BE2C (cell line): ENCODE measurements at regions not wholly inside any gene's neighbourhood (a gene's known extent, or its start where the extent isn't known, plus 50 kb on each side); places are given as distances from the start of the nearest gene placed in this dataset.
"Not testable (repeated sequence)": the region's sequence is repeated elsewhere in the genome, so short reads cannot be mapped to it uniquely, and the experiment has no call there.

ENCODE experiments used
- DNase-seq: peaks from one replicate; pipeline ENCODE4 v3.0.0-alpha.2; 2020
- H3K27me3 ChIP-seq: fragments of 250-450 bp; sonication (Bioruptor Pico); 2 replicates; pipeline ENCODE4 v1.5.1; 2020; ENCODE audit warnings: mild to moderate bottlenecking
- H3K36me3 ChIP-seq: fragments of 250-450 bp; sonication (Bioruptor Pico); 2 replicates; pipeline ENCODE4 v1.5.1; 2020; ENCODE audit warnings: mild to moderate bottlenecking
- H3K4me1 ChIP-seq: fragments of 250-450 bp; sonication (Bioruptor Pico); 2 replicates; pipeline ENCODE4 v1.5.1; 2020
- H3K4me3 ChIP-seq: 2 replicates; pipeline ENCODE4 v1.5.1; 2011; ENCODE audit warnings: low read depth, low read length
- H3K9me3 ChIP-seq: fragments of 250-450 bp; sonication (Bioruptor Pico); 2 replicates; pipeline ENCODE4 v1.5.1; 2020
- TF ChIP-seq, protein P1 (sequence below): IDR thresholded peaks from 2 replicates; pipeline ENCODE4 v1.5.1; 2012; ENCODE audit warnings: mild to moderate bottlenecking, low read depth, low read length

DNA sequence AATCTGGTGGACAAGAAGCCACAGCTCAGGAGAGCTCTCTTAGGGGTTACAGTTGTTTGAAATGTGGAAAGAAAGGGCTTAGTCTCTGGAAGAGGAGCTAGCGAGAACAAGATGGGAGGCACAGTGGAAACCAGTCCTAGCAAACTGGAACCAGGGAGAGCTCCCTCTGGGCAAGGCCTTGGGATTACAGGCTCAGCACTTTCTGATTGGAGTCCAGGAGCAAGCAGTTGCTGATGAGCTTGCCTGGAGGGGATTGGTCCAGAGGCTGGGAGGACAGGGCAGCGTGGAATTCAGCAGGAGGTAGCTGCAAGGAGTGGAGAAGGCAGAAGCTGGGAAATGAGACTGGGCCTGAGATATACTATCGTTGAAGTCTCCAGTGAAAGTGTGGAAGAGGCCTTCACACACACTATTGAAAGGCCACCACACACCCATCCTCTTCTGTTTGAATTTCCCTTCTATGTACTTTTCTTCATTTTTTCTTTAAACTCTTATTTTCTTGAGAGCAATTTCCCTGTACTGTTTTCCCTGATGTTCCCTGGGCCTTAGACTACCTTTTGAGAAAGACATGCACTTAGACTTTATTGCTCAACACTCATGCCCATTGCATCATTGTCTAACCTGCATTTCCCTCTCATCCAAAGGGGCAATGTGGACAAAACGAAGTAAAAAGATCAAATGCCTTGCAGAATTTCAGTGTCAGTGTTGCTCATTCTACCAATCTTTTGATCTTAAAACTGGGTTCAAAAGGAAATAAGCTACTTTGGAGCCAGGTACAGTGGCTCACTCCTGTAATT lies 57.8 kb upstream of the LANCL2 start:
- TF ChIP-seq, protein P1, sequence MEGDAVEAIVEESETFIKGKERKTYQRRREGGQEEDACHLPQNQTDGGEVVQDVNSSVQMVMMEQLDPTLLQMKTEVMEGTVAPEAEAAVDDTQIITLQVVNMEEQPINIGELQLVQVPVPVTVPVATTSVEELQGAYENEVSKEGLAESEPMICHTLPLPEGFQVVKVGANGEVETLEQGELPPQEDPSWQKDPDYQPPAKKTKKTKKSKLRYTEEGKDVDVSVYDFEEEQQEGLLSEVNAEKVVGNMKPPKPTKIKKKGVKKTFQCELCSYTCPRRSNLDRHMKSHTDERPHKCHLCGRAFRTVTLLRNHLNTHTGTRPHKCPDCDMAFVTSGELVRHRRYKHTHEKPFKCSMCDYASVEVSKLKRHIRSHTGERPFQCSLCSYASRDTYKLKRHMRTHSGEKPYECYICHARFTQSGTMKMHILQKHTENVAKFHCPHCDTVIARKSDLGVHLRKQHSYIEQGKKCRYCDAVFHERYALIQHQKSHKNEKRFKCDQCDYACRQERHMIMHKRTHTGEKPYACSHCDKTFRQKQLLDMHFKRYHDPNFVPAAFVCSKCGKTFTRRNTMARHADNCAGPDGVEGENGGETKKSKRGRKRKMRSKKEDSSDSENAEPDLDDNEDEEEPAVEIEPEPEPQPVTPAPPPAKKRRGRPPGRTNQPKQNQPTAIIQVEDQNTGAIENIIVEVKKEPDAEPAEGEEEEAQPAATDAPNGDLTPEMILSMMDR: no peak
- Histone ChIP-seq H3K9me3 (no peaks in the 10 kb centered on the region), H3K4me3 (no peak overlapping the region), H3K27me3 (peaks cover 4% of the 10 kb centered on the region; the same call in 1 of the 2 replicates), H3K36me3 (no peaks in the 10 kb centered on the region), H3K4me1 (no peaks in the 10 kb centered on the region)
- no peak for DNase-seq

DNA sequence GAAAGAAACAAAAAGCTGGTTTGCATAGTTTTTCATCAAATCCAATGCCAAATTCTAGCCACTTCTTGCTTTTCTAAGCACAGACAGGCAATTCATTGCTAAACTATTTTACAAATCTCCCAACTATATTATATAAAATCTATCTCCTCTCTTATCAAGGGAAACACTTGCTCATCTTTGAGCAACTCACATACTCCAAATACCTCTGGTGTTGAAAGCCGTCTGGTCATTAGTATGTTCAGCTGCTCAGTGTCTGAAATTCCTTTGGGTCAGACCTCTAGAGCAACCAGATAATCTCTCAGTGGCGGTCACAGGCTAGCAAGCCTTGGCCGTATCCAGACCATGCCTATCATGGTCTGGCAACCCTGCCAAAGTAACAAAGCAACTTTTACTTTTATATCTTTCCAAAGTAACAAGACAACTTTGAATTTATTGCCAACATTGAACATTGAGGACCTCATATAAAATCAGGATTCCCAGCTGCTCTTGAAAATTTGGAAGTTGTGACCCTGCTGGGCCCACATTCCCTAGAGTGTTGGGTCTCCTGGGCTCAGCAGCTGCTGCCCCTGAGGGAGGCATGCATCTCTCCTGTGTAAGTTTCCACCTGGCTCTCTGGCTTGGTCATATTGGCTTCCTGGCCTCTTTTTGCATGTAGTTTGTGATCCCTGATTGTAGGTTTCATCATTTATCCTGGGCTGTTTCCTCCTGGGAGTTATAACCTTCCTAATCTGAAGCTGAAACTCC lies 56.8 kb upstream of the LANCL2 start:
- DNase-seq: no peak
- Histone ChIP-seq H3K4me1 (no peaks in the 10 kb centered on the region), H3K4me3 (no peak overlapping the region), H3K9me3 (no peaks in the 10 kb centered on the region; the same call in 1 of the 2 replicates), H3K27me3 (no peaks in the 10 kb centered on the region; the same call in 1 of the 2 replicates), H3K36me3 (no peaks in the 10 kb centered on the region)
- TF ChIP-seq, protein P1: no peak

DNA sequence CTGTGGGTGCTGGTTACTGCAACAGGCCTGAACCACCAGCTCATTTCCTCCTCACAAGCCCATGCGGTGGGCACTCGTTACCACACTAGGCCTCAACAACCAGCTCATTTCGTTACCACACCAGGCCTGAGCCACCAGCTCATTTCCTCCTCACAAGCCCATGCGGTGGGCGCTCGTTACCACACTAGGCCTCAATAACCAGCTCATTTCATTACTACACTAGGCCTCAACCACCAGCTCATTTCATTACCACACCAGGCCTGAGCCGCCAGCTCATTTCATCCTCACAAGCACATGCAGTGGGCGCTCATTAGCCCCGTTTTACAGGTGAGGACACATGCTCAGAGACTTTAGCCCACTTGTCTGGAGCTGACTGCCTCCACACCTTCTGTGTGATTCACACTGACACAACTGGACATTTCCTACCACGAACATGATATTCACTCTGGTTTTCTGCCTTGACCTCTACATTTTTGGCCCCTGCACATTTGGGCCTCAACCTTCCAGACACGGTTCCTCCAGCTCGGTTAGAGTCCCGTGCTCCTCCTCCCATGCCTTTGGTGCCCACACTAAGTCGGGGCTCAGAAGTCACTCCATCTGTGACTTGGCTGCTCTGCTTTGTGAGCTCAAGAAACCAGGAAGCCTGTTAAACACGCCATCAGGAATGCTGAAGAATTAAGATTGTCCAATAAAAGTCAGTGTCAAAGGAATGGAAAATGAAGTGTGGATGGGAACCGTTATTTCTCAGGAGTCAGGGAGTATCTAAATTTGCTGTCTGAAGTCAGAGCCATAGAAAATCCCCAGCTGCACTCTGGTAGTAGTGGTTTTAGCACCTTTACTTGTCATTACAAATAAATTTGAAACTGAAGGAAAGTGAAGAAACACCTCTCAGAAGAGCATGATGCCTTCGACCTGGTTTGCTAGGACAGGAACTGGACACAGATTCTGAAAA lies 55.8 kb upstream of the LANCL2 start:
- H3K27me3 ChIP-seq: no peaks in the 10 kb centered on the region
- H3K36me3 ChIP-seq: no peaks in the 10 kb centered on the region
- TF ChIP-seq, protein P1: no peak
- DNase-seq: no peak
- H3K9me3 ChIP-seq: no peaks in the 10 kb centered on the region; the same call in 1 of the 2 replicates
- H3K4me1 ChIP-seq: no peaks in the 10 kb centered on the region
- no peak overlapping the region for H3K4me3 ChIP-seq

DNA sequence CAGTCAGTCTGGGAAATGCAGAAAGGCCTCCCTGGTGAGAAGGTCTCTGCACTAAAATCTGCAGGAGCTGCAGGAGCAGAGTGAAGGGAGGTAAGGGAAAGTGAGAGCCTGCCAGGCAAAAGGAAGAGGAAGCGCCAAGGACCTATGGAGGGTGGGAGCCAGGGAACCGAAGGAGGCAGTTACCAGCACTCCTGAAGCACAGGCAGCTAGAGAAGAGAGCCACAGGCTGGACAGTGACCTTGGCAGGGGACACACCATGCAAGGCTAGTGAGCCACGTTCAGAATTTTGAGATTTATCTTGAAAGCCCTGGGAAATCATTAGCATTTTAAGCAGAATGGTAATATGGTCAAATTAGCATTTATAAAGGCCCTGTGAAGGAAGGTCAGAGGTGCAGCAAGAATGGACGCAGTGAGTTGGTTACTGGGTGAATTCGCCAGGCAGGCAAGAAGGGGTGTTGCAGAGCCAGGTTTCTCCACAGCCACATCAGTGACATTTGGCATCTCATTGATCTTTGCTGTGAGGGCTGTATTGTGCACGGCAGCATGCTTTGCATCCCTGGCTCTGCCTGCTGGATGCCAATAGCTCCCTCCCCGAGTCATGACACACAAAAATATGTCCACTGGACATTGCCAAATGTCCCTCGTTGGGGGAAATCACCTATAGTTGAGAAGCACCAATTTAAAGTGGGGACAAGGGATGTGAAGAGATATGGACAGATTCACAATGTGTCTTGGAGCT lies 54.7 kb upstream of the LANCL2 start:
- no peak for DNase-seq
- Histone ChIP-seq H3K4me1 (no peaks in the 10 kb centered on the region), H3K27me3 (no peaks in the 10 kb centered on the region), H3K36me3 (no peaks in the 10 kb centered on the region), H3K9me3 (no peaks in the 10 kb centered on the region; the same call in 1 of the 2 replicates), H3K4me3 (no peak overlapping the region)
- TF ChIP-seq, protein P1: no peak

DNA sequence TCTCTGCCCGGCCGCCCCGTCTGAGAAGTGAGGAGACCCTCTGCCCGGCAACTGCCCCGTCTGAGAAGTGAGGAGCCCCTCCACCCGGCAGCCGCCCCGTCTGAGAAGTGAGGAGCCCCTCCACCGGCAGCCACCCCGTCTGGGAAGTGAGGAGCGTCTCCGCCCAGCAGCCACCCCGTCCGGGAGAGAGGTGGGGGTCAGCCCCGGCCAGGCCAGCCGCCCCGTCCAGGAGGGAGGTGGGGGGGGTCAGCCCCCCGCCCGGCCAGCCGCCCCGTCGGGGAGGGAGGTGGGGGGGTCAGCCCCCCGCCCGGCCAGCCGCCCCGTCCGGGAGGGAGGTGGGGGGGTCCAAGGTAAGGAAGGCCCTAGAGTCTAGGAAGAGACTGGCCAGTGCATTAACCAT lies 53.2 kb upstream of the LANCL2 start:
- not testable (repeated sequence) for H3K4me1 ChIP-seq, H3K9me3 ChIP-seq, DNase-seq, H3K27me3 ChIP-seq, H3K4me3 ChIP-seq, H3K36me3 ChIP-seq

DNA sequence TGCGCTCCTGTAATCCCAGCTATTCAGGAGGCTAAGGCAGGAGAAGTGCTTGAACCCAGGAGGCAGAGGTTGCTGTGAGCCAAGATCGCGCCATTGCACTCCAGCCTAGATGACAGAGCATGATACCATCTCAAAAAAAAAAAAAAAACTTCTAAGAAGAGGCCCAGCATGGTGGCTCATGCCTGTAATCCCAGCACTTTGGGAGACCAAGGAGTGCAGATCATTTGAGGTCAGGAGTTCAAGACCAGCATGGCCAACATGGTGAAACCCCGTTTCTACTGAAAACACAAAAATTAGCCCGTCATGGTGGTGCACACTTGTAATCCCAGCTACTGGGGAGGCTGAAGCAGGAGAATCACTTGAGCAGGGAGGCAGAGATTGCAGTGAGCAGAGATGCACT lies 51.5 kb upstream of the LANCL2 start:
- not testable (repeated sequence) for H3K4me1 ChIP-seq, DNase-seq, H3K9me3 ChIP-seq, H3K36me3 ChIP-seq, H3K4me3 ChIP-seq, H3K27me3 ChIP-seq
